ENCODE measurements at regions not wholly inside any gene's neighbourhood (a gene's known extent, or its start where the extent isn't known, plus 50 kb on each side); places are given as distances from the start of the nearest gene placed in this dataset.

GRCh38 chr14:28088125-28088524 lies 678.5 kb upstream of the FOXG1 start:
- no peak overlapping the region for H3K4me3 ChIP-seq (ENCODE audit: extremely low read depth, insufficient read depth, low read length, poor library complexity, severe bottlenecking)
- no peaks in the 10 kb centered on the region for H3K36me3 ChIP-seq (ENCODE audit: control insufficient read depth, insufficient read depth, low read length)
- H3K4me1 ChIP-seq (ENCODE audit: control insufficient read depth, insufficient read depth, low read length, poor library complexity, severe bottlenecking) = no peaks in the 10 kb centered on the region
- H3K27ac ChIP-seq (ENCODE audit: low read depth, low read length, severe bottlenecking) = no peak overlapping the region
- WGBS, 2 experiments (ENCODE audit: insufficient coverage in 2 of 2) = 79 to 91% methylated on average over 5 of the region's 5 CpGs
- no peaks in the 10 kb centered on the region for H3K9me3 ChIP-seq (ENCODE audit: control insufficient read depth, low read length)

- no peak overlapping the region for H3K27ac ChIP-seq (ENCODE audit: low read depth, low read length, severe bottlenecking)
- H3K4me1 ChIP-seq (ENCODE audit: control insufficient read depth, insufficient read depth, low read length, poor library complexity, severe bottlenecking) = no peaks in the 10 kb centered on the region
- H3K9me3 ChIP-seq (ENCODE audit: control insufficient read depth, low read length) = no peaks in the 10 kb centered on the region
- no peak overlapping the region for H3K4me3 ChIP-seq (ENCODE audit: extremely low read depth, insufficient read depth, low read length, poor library complexity, severe bottlenecking)
- no peaks in the 10 kb centered on the region for H3K36me3 ChIP-seq (ENCODE audit: control insufficient read depth, insufficient read depth, low read length)
These were observed 669.0 kb upstream of the FOXG1 start for GRCh38 chr14:28097585-28097984.

- Histone ChIP-seq H3K36me3 (ENCODE audit: control insufficient read depth, insufficient read depth, low read length) (no peaks in the 10 kb centered on the region), H3K27ac (ENCODE audit: low read depth, low read length, severe bottlenecking) (no peak overlapping the region), H3K4me1 (ENCODE audit: control insufficient read depth, insufficient read depth, low read length, poor library complexity, severe bottlenecking) (no peaks in the 10 kb centered on the region), H3K9me3 (ENCODE audit: control insufficient read depth, low read length) (no peaks in the 10 kb centered on the region), H3K4me3 (ENCODE audit: extremely low read depth, insufficient read depth, low read length, poor library complexity, severe bottlenecking) (no peak overlapping the region)
- WGBS, 2 experiments (ENCODE audit: insufficient coverage in 2 of 2) = no CpG with 5 or more reads among the region's 1 CpG
These were observed 667.7 kb upstream of the FOXG1 start for GRCh38 chr14:28098856-28099255.

GRCh38 chr14:28102001-28102400 lies 664.6 kb upstream of the FOXG1 start:
- Histone ChIP-seq H3K4me3 (ENCODE audit: extremely low read depth, insufficient read depth, low read length, poor library complexity, severe bottlenecking) (no peak overlapping the region), H3K9me3 (ENCODE audit: control insufficient read depth, low read length) (no peaks in the 10 kb centered on the region), H3K27ac (ENCODE audit: low read depth, low read length, severe bottlenecking) (no peak overlapping the region), H3K36me3 (ENCODE audit: control insufficient read depth, insufficient read depth, low read length) (no peaks in the 10 kb centered on the region), H3K4me1 (ENCODE audit: control insufficient read depth, insufficient read depth, low read length, poor library complexity, severe bottlenecking) (no peaks in the 10 kb centered on the region)

- H3K4me3 ChIP-seq (ENCODE audit: extremely low read depth, insufficient read depth, low read length, poor library complexity, severe bottlenecking) = no peak overlapping the region
- no peaks in the 10 kb centered on the region for H3K4me1 ChIP-seq (ENCODE audit: control insufficient read depth, insufficient read depth, low read length, poor library complexity, severe bottlenecking)
- H3K9me3 ChIP-seq (ENCODE audit: control insufficient read depth, low read length) = no peaks in the 10 kb centered on the region
- no peaks in the 10 kb centered on the region for H3K36me3 ChIP-seq (ENCODE audit: control insufficient read depth, insufficient read depth, low read length)
- WGBS, 2 experiments (ENCODE audit: insufficient coverage in 2 of 2) = 54 to 83% methylated on average over 1 to 2 of the region's 3 CpGs
- H3K27ac ChIP-seq (ENCODE audit: low read depth, low read length, severe bottlenecking) = no peak overlapping the region
These were observed 663.8 kb upstream of the FOXG1 start for GRCh38 chr14:28102814-28103213.

GRCh38 chr14:28113311-28113710 lies 653.3 kb upstream of the FOXG1 start:
- H3K9me3 ChIP-seq (ENCODE audit: control insufficient read depth, low read length) = no peaks in the 10 kb centered on the region
- 100% methylated on average over 1 of the region's 2 CpGs; no CpG with 5 or more reads in 1 of the 2 experiments for WGBS, 2 experiments (ENCODE audit: insufficient coverage in 2 of 2)
- H3K36me3 ChIP-seq (ENCODE audit: control insufficient read depth, insufficient read depth, low read length) = no peaks in the 10 kb centered on the region
- H3K4me3 ChIP-seq (ENCODE audit: extremely low read depth, insufficient read depth, low read length, poor library complexity, severe bottlenecking) = no peak overlapping the region
- no peaks in the 10 kb centered on the region for H3K4me1 ChIP-seq (ENCODE audit: control insufficient read depth, insufficient read depth, low read length, poor library complexity, severe bottlenecking)
- no peak overlapping the region for H3K27ac ChIP-seq (ENCODE audit: low read depth, low read length, severe bottlenecking)

- H3K36me3 ChIP-seq (ENCODE audit: control insufficient read depth, insufficient read depth, low read length) = no peaks in the 10 kb centered on the region
- no peaks in the 10 kb centered on the region for H3K4me1 ChIP-seq (ENCODE audit: control insufficient read depth, insufficient read depth, low read length, poor library complexity, severe bottlenecking)
- no peak overlapping the region for H3K27ac ChIP-seq (ENCODE audit: low read depth, low read length, severe bottlenecking)
- no peak overlapping the region for H3K4me3 ChIP-seq (ENCODE audit: extremely low read depth, insufficient read depth, low read length, poor library complexity, severe bottlenecking)
- H3K9me3 ChIP-seq (ENCODE audit: control insufficient read depth, low read length) = no peaks in the 10 kb centered on the region
These were observed 649.9 kb upstream of the FOXG1 start for GRCh38 chr14:28116716-28117115.

- Histone ChIP-seq H3K36me3 (ENCODE audit: control insufficient read depth, insufficient read depth, low read length) (no peaks in the 10 kb centered on the region), H3K9me3 (ENCODE audit: control insufficient read depth, low read length) (no peaks in the 10 kb centered on the region), H3K4me3 (ENCODE audit: extremely low read depth, insufficient read depth, low read length, poor library complexity, severe bottlenecking) (no peak overlapping the region), H3K4me1 (ENCODE audit: control insufficient read depth, insufficient read depth, low read length, poor library complexity, severe bottlenecking) (no peaks in the 10 kb centered on the region), H3K27ac (ENCODE audit: low read depth, low read length, severe bottlenecking) (no peak overlapping the region)
- no CpG with 5 or more reads among the region's 2 CpGs for WGBS, 2 experiments (ENCODE audit: insufficient coverage in 2 of 2)
These were observed 646.7 kb upstream of the FOXG1 start for GRCh38 chr14:28119849-28120248.

- no peak overlapping the region for H3K27ac ChIP-seq (ENCODE audit: low read depth, low read length, severe bottlenecking)
- H3K9me3 ChIP-seq (ENCODE audit: control insufficient read depth, low read length) = no peaks in the 10 kb centered on the region
- H3K4me3 ChIP-seq (ENCODE audit: extremely low read depth, insufficient read depth, low read length, poor library complexity, severe bottlenecking) = no peak overlapping the region
These were observed 646.2 kb upstream of the FOXG1 start for GRCh38 chr14:28120391-28120790.

GRCh38 chr14:28121512-28122297 lies 644.9 kb upstream of the FOXG1 start:
- WGBS, 2 experiments (ENCODE audit: insufficient coverage in 2 of 2) = no CpG with 5 or more reads among the region's 3 CpGs

More at GRCh38 chr14:28120391-28120790, 646.2 kb upstream of the FOXG1 start:
- H3K36me3 ChIP-seq (ENCODE audit: control insufficient read depth, insufficient read depth, low read length) = no peaks in the 10 kb centered on the region
- no peaks in the 10 kb centered on the region for H3K4me1 ChIP-seq (ENCODE audit: control insufficient read depth, insufficient read depth, low read length, poor library complexity, severe bottlenecking)

GRCh38 chr14:28130610-28131284 lies 635.8 kb upstream of the FOXG1 start:
- Histone ChIP-seq H3K36me3 (ENCODE audit: control insufficient read depth, insufficient read depth, low read length) (no peaks in the 10 kb centered on the region), H3K4me1 (ENCODE audit: control insufficient read depth, insufficient read depth, low read length, poor library complexity, severe bottlenecking) (no peaks in the 10 kb centered on the region), H3K27ac (ENCODE audit: low read depth, low read length, severe bottlenecking) (no peak overlapping the region), H3K4me3 (ENCODE audit: extremely low read depth, insufficient read depth, low read length, poor library complexity, severe bottlenecking) (no peak overlapping the region), H3K9me3 (ENCODE audit: control insufficient read depth, low read length) (peaks cover 4% of the 10 kb centered on the region)
- WGBS, 2 experiments (ENCODE audit: insufficient coverage in 2 of 2) = 81 to 92% methylated on average over 2 to 4 of the region's 7 CpGs

More at GRCh38 chr14:28121512-28122297, 644.9 kb upstream of the FOXG1 start:
- Histone ChIP-seq H3K27ac (ENCODE audit: low read depth, low read length, severe bottlenecking) (no peak overlapping the region), H3K4me1 (ENCODE audit: control insufficient read depth, insufficient read depth, low read length, poor library complexity, severe bottlenecking) (no peaks in the 10 kb centered on the region), H3K9me3 (ENCODE audit: control insufficient read depth, low read length) (no peaks in the 10 kb centered on the region), H3K4me3 (ENCODE audit: extremely low read depth, insufficient read depth, low read length, poor library complexity, severe bottlenecking) (no peak overlapping the region), H3K36me3 (ENCODE audit: control insufficient read depth, insufficient read depth, low read length) (no peaks in the 10 kb centered on the region)

Data from mesodermal cell (in vitro differentiated cells).